Ishikawa (cell line): ENCODE measurements at regions not wholly inside any gene's neighbourhood (a gene's known extent, or its start where the extent isn't known, plus 50 kb on each side); places are given as distances from the start of the nearest gene placed in this dataset.

Experiments
- CEBPB ChIP-seq: IDR thresholded peaks from 2 replicates; pipeline ENCODE4 v1.6.1; 2012
- EP300 ChIP-seq: IDR thresholded peaks from 2 replicates; pipeline ENCODE4 v1.6.1; 2012; ENCODE audit warnings: borderline replicate concordance
- RAD21 ChIP-seq: IDR thresholded peaks from 2 replicates; pipeline ENCODE4 v1.6.1; 2012; ENCODE audit warnings: low read depth
- TAF1 ChIP-seq: IDR thresholded peaks from 2 replicates; pipeline ENCODE4 v1.6.1; 2012; ENCODE audit warnings: low read depth, mild to moderate bottlenecking
- TCF12 ChIP-seq: IDR thresholded peaks from 2 replicates; pipeline ENCODE4 v1.6.1; 2012; ENCODE audit warnings: low read depth
- TEAD4 ChIP-seq: IDR thresholded peaks from 2 replicates; pipeline ENCODE4 v1.6.1; 2012
- USF1 ChIP-seq: IDR thresholded peaks from 2 replicates; pipeline ENCODE4 v1.6.1; 2012
- YY1 ChIP-seq: IDR thresholded peaks from 2 replicates; pipeline ENCODE4 v1.6.1; 2012; ENCODE audit warnings: low read depth

GRCh38 chr18:1652018-1652417, 747.3 kb downstream of the ADCYAP1 start:
- TF ChIP-seq YY1 (no peak), USF1 (no peak), CEBPB (no peak), RAD21 (no peak), TEAD4 (no peak), EP300 (no peak), TCF12 (no peak), TAF1 (no peak)
